GM06990 (cell line): ENCODE measurements at regions not wholly inside any gene's neighbourhood (a gene's known extent, or its start where the extent isn't known, plus 50 kb on each side); places are given as distances from the start of the nearest gene placed in this dataset.

Source experiments
- DNase-seq: peaks from one replicate; pipeline ENCODE4 v3.0.0-alpha.2; 2011; ENCODE audit not compliant: insufficient read length; ENCODE audit errors: extremely low read depth
- H3K27me3 ChIP-seq: replicated peaks from 2 replicates; pipeline ENCODE4 v1.6.0; 2011; ENCODE audit warnings: low read length; ENCODE audit not compliant: control insufficient read depth, insufficient read depth
- H3K36me3 ChIP-seq: 2 replicates; pipeline ENCODE4 v1.5.1; 2011; ENCODE audit warnings: low read length; ENCODE audit not compliant: control insufficient read depth, insufficient read depth
- H3K4me3 ChIP-seq: replicated peaks from 2 replicates; pipeline ENCODE4 v1.5.1; 2011; ENCODE audit warnings: low read depth, mild to moderate bottlenecking, control low read depth, low read length
- TF ChIP-seq, protein P1 (sequence below): IDR thresholded peaks from 2 replicates; pipeline ENCODE4 v1.5.1; 2011; ENCODE audit warnings: low read length, control low read depth, mild to moderate bottlenecking, inconsistent platforms; ENCODE audit not compliant: insufficient read depth, poor library complexity, severe bottlenecking

DNA sequence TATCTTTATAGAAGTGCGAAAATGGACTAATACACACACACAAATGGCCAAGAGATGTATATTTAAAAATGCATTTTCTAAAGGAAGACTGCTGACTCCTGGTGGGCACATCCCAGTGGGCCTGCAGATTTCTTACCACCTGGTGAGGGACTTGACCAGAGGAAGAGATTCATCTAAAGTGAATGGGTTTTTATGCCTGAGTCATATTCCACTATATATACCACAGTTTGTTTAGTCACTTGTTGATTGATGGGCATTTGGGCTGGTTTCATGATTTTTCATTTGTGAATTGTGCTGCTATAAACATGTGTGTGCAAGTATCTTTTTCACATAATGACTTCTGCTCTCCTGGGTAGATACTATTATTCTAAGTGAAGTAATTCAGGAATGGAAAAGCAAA is 277.3 kb downstream of the SLC16A7 start:
- no peak for DNase-seq
- H3K36me3 ChIP-seq, result no peaks in the 10 kb centered on the region
- H3K4me3 ChIP-seq, result no peak overlapping the region
- H3K27me3 ChIP-seq, result no peaks in the 10 kb centered on the region
- TF ChIP-seq, protein P1, sequence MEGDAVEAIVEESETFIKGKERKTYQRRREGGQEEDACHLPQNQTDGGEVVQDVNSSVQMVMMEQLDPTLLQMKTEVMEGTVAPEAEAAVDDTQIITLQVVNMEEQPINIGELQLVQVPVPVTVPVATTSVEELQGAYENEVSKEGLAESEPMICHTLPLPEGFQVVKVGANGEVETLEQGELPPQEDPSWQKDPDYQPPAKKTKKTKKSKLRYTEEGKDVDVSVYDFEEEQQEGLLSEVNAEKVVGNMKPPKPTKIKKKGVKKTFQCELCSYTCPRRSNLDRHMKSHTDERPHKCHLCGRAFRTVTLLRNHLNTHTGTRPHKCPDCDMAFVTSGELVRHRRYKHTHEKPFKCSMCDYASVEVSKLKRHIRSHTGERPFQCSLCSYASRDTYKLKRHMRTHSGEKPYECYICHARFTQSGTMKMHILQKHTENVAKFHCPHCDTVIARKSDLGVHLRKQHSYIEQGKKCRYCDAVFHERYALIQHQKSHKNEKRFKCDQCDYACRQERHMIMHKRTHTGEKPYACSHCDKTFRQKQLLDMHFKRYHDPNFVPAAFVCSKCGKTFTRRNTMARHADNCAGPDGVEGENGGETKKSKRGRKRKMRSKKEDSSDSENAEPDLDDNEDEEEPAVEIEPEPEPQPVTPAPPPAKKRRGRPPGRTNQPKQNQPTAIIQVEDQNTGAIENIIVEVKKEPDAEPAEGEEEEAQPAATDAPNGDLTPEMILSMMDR, result no peak

DNA sequence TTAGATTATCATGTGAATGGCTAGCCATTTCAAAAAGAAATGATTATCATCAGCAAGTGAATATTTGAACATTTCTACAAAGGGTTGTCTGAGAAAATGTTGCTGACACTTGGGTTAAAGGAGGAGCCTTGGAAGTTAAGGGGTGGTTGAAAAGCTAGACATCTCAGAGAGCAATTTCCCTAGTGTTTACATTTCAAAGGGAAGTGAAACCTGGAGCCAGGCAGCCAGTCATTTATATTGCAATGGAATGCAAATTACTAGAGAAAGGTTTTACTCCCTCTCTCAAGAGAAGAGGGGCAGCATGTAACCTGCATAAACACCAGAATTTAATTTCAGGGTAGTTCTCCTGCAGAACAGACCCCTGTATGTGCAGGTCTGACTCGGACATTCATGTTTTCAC is 279.0 kb downstream of the SLC16A7 start:
- Histone ChIP-seq H3K36me3 (no peaks in the 10 kb centered on the region), H3K4me3 (no peak overlapping the region), H3K27me3 (no peaks in the 10 kb centered on the region)
- DNase-seq, result no peak
- TF ChIP-seq, protein P1, result no peak

DNA sequence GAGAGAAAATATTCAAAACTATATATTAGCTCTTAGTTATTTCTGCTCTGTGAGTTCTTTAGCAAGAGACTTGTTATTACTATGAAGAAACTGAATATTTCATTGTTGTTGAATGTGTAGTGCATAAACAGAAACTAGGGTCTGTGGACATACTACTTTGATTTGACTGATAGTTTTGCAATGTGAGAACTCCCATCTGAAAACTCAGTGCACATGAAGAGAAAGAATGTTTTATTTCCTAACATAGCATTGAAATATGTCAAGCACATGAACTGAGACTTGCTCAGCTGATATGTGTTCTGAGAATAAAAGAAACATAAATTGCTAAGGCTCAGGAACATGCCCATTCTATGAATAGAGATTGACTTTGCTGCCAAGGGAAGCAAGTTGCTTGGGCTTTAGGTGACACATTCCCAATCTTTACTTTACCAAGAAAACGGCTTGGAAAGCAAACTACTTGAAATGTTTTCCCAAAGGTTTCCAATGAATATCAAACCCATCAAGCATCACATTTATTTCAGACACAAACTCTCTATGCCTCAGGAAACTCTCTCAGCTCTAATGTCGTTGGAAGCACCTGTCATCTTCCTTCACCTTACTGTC is 290.4 kb downstream of the SLC16A7 start:
- no peak overlapping the region for H3K4me3 ChIP-seq
- TF ChIP-seq, protein P1, result no peak
- DNase-seq, result no peak
- H3K36me3 ChIP-seq, result no peaks in the 10 kb centered on the region
- no peaks in the 10 kb centered on the region for H3K27me3 ChIP-seq

DNA sequence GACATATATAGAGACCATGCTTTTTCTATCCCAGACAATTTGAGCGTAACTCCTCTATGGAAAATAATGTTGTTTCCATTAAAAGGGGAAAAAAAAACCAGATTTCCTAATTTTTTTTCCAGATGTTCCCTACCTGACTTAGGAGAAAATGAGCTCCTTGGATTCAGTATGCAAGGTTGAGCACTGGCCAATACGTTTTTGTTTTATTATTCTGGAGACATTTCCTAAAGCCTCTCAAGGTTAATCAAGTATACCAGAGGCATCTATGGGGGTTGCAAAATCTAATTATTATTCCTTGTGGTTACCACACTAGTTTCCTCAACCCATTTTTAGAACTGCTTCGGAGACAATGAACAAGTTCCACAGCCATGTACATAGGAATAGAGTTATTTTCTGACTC is 291.3 kb downstream of the SLC16A7 start:
- H3K4me3 ChIP-seq, result no peak overlapping the region
- no peaks in the 10 kb centered on the region for H3K36me3 ChIP-seq
- DNase-seq, result no peak
- H3K27me3 ChIP-seq, result no peaks in the 10 kb centered on the region
- TF ChIP-seq, protein P1, result no peak

DNA sequence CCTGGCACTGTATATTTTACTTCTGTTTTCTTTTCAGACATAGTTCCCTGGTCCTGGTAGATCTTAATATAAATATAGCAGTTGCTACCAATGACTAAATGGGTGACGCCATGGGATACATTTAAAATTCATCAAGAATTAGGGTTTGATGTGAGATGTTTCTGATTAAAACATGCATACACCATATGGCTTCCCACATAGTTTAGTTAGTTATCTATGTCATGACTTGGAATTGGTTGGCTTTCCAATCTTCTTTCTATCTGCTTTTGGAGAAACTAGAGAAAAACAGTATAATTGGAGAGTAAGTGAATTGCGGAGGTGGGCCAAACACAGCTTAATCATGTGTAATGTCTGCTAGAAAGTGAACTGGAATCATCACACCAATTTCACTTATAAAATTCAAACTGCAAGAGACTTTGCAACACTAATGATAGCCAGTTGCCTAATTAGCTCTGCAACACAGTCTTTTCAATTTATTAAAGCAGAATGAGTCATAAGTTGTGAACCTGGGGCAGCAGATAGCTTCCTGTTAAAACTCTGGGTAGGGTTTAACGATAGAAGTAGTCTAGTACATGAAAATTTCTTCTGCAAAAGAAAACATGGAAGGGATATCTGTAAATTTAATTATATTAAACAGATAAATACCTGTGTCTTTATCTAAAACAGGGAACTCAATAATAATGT is 295.2 kb downstream of the SLC16A7 start:
- Histone ChIP-seq H3K4me3 (no peak overlapping the region), H3K36me3 (no peaks in the 10 kb centered on the region), H3K27me3 (no peaks in the 10 kb centered on the region)
- no peak for DNase-seq
- TF ChIP-seq, protein P1, result no peak

DNA sequence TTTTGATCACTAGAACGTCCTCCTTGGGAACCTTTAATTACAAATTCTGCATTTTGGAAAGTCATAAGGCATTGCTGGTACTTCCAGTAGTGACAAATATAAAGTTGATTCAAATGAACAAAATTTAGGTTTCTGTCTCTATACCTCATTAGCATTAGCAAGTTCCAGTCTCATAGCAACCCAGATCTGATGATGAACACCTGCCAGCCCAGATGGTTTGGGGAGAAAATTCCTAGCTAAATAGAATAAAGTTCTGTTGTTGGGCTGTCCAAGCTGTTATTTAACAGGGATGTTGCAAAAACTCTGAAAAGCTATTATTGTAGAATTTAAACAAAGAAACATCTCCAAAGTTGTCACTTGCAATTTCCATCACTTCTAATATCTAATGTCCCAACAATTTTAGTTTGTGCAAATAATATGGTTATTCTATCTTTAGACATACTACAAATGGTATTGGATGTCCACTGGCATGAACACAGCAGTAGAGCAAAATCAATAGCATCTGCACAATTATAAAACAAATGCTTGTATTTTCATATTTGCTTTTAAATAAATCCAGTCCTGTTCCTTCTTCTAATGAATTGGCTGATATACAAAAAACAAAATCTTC is 299.4 kb downstream of the SLC16A7 start:
- H3K4me3 ChIP-seq, result no peak overlapping the region
- no peak for DNase-seq
- no peaks in the 10 kb centered on the region for H3K27me3 ChIP-seq
- TF ChIP-seq, protein P1, result no peak
- no peaks in the 10 kb centered on the region for H3K36me3 ChIP-seq
